WTC11 (cell line): ENCODE measurements at regions not wholly inside any gene's neighbourhood (a gene's known extent, or its start where the extent isn't known, plus 50 kb on each side); places are given as distances from the start of the nearest gene placed in this dataset.

ENCODE experiments used
- E2F1 ChIP-seq: sonication (generic); formaldehyde crosslinking; IDR thresholded peaks from 2 replicates; pipeline ENCODE4 v1.8.0; 2022; ENCODE audit warnings: mild to moderate bottlenecking, missing genetic modification reagents
- ESRRA ChIP-seq: sonication (generic); formaldehyde crosslinking; IDR thresholded peaks from 2 replicates; pipeline ENCODE4 v1.8.1; 2022; ENCODE audit warnings: mild to moderate bottlenecking, missing genetic modification reagents, borderline replicate concordance
- TF ChIP-seq, protein P1 (sequence below): fragments of 200-600 bp; IDR thresholded peaks from 2 replicates; pipeline ENCODE4 v1.8.0; 2022; ENCODE audit warnings: antibody characterized with exemption

DNA sequence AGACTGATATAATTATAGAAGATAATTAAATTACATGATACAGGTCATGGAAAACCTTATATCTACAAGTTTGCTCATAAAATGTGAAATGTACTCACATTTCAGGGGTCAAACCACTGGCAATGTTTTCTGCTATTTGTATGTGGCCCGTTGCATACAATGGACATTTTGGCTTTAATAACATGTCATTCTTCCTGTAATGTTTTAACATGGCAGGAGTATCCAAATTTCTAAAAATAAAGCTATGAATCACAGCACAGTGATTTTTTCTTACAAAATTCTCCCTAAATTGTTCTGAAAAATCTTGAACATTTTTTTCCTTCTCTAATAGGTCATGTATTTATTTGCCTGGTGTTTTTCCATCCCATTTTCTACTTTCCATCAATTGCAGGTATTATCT, 305.7 kb downstream of the SMOC2 start:
- TF ChIP-seq ESRRA (CRISPR knock-in tag) (no peak), E2F1 (CRISPR knock-in tag) (no peak)
- TF ChIP-seq, protein P1, sequence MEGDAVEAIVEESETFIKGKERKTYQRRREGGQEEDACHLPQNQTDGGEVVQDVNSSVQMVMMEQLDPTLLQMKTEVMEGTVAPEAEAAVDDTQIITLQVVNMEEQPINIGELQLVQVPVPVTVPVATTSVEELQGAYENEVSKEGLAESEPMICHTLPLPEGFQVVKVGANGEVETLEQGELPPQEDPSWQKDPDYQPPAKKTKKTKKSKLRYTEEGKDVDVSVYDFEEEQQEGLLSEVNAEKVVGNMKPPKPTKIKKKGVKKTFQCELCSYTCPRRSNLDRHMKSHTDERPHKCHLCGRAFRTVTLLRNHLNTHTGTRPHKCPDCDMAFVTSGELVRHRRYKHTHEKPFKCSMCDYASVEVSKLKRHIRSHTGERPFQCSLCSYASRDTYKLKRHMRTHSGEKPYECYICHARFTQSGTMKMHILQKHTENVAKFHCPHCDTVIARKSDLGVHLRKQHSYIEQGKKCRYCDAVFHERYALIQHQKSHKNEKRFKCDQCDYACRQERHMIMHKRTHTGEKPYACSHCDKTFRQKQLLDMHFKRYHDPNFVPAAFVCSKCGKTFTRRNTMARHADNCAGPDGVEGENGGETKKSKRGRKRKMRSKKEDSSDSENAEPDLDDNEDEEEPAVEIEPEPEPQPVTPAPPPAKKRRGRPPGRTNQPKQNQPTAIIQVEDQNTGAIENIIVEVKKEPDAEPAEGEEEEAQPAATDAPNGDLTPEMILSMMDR = no peak
